ENCODE measurements at regions not wholly inside any gene's neighbourhood (a gene's known extent, or its start where the extent isn't known, plus 50 kb on each side); places are given as distances from the start of the nearest gene placed in this dataset.

- no peak for DNase-seq
These were observed 74.6 kb downstream of the FOXD1 start for GRCh38 chr5:73373814-73374510.

DNA sequence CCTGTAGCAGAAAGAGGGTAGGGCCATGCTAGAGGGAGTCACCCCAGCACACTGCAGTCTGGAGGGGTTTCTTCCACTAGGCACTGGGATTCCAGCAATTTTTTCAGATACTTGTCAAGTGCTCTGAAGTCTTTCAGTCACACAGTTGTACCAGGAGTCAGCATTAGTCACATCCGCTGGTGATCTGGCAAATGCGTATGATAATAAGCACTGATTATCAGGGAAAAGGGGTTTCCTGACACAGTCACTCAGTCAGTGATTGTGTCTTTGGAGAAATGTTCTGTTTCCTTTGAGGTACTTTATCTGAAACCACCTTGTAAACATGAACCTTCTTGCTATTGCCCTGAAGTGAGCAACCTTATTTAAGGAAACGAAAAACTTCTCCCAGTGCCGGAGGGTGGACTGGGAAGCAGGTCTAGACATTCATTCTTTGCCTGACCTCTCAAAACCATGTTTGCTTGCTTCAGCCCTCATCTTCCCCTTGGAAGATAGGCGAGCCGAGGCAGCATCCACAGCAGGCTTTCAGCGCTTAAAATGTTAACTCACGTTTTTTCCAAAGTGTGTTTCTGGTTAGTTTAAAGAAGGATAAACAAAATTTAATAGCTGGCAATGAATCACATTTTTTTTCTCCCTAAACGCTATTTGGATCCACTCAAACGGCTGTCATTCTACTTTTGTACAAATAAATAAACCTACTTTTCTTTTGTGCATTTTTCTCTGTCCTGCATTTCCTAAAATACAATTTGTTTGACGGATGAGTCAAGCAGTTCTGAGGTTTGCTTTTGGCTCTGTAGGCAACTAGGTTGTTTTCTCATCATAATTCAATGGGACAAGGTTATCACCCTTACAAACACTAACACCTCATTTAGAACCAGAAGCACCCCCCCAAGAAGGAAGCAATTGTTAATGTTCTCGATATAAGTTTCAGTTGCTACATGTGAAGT is 77.7 kb downstream of the FOXD1 start:
- no peak for DNase-seq

DNA sequence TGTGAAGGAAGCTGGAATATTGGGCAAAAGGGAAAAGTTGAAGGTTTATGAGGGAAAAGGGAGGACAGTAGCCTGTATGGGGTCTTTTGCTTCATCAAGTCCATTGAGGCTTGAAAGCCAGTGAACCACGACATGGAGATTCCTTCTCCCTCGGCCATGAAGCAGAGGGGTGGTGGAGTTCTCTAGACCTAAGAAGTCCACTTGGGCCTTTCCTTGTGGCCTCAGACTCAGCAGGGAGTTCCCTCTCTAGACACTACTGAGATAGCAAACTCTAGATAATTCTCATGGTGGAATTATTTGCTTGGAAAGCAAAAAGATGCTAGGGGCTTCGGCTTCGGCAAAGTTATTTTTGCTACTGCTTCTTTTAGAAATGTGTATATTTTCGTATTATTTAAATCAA is 78.5 kb downstream of the FOXD1 start:
- DNase-seq: no peak

DNA sequence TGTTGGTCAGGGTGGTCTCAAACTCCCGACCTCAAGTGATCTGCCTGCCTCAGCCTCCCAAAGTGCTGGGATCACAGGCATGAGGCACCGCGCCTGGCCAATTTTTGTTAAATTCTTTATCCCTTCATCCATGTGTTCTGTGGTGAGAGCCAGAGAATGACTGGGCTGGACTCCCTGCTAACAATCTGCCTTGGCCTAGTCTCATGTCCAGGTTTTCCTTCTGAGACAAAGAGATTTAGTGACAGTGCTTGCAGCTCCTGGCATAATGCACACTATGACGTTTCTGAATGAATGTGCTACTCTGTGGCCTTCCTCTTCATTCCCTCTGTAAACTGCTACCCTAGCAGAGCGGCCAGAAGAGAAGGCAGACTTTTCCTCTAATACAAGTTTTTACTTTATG is 79.3 kb downstream of the FOXD1 start:
- DNase-seq: no peak

- no peak for DNase-seq
These were observed 80.9 kb downstream of the FOXD1 start for GRCh38 chr5:73367650-73368049.

DNA sequence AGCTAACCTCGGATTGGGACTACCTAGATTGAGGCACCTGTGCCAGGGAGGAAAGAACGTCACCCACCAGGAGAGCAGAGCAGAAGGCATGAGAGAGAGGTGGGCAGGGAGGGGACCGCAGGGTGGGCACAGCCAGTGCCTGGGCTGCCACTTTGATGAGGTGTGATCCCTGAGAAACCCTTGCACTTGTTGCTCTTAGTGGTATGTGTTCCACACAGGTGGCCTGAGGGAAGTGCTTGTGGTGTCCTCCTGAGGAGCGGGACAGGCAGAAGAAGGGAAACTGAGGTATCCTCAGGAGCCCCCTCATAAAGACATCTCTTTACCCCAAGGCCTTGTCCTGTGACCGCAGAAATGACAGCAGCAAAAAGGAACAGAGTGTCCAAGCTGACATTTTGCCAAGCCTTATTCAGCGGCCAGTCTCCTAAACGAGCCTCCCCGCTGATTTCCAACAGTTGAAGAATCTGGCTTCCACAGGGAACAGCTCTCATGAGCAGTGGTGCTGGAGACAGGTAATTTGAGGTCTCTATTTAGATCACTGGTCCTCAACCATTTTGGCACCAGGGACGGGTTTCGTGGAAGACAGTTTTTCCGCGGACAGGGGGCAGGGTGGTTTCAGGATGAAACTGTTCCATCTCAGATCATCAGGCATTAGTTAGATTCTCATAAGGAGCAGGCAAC is 82.4 kb downstream of the FOXD1 start:
- no peak for DNase-seq

DNA sequence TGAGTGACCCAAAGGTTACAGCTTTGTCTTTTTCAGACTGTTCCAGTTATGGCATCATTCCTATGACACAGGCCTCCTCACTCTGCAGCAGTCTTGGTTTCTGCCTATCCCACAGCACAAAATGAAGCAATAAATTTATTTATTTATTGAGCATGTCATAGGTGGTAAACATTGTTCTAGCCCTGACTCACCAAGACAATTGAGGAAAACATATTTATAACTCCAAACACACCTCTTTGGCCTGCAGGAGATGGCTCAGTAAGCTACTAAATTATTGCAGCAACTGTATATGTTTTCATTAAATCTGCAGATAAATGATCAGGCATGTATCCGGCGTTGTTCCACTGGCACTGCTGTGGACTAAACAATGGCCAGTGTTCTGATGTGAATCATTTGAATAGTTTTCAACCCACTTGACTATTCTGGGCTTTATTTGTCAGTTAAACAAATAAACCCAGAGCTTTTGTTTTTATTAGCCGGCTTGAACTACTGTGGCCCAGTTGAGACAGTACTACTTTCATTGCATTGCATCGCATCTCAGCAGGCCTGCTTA is 83.2 kb downstream of the FOXD1 start:
- DNase-seq: no peak

- no peak for DNase-seq
These were observed 84.5 kb downstream of the FOXD1 start for GRCh38 chr5:73363911-73364730.

- no peak for DNase-seq
These were observed 89.2 kb downstream of the FOXD1 start for GRCh38 chr5:73359395-73359794.

- DNase-seq: no peak
These were observed 90.2 kb downstream of the FOXD1 start for GRCh38 chr5:73358366-73358765.

DNA sequence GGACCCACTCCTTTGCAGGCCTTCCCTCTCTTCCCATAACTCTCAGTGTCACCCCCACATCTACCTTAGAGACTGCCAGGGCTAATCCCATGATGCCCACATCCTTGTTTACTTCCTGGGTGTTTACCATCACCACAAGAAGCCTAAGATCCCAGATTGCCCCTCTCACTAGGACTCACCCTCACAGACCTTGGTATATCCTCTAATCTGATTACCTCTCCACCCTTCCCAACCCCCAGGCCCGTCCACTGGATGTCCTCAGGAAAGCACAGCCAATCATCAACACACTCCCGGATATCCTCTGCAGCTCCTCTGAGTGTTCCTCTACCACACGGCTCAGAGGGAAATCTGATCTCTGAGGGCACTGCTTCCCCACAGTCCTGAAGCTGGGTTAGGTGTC is 91.0 kb downstream of the FOXD1 start:
- DNase-seq: no peak

DNA sequence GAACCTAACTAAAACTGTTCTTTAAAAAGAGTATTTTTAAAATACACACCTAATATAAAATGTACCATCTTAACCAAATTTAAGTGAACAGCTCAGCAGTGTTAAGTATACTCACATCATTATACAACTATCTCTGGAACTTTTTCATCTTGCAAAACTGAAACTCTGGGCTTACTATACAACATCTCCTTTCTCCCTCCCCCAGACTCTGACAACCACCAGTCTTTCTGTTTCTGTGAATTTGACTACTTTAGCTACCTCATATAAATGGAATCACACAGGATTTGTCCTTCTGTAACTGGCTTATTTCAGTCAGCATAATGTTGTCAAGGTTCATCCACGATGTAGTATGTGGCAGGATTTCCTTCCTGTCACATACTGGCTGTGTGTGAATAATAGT is 93.5 kb downstream of the FOXD1 start:
- no peak for DNase-seq

DNA sequence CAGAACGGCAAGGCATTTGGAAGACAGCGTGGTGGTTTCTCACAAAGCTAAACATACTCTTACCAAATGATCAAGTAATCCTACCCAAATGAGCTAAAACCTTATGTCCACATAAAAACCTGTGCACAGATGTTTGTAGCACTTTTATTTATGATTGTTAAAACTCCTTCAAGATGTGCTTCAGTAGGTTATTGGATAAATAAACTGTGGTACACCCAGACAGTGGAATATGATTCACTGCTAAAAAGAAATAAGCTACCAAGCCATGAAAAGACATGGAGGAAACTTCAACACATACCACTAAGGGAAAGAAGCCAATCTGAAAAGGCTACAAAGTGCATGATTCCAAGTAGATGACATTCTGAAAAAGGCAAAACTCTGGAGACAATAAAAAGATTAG is 94.2 kb downstream of the FOXD1 start:
- DNase-seq: no peak

GRCh38 chr5:73352649-73353230 is 95.8 kb downstream of the FOXD1 start:
- DNase-seq: no peak

GRCh38 chr5:73352243-73352642 is 96.3 kb downstream of the FOXD1 start:
- no peak for DNase-seq

- DNase-seq: no peak
These were observed 97.0 kb downstream of the FOXD1 start for GRCh38 chr5:73351593-73351992.

DNA sequence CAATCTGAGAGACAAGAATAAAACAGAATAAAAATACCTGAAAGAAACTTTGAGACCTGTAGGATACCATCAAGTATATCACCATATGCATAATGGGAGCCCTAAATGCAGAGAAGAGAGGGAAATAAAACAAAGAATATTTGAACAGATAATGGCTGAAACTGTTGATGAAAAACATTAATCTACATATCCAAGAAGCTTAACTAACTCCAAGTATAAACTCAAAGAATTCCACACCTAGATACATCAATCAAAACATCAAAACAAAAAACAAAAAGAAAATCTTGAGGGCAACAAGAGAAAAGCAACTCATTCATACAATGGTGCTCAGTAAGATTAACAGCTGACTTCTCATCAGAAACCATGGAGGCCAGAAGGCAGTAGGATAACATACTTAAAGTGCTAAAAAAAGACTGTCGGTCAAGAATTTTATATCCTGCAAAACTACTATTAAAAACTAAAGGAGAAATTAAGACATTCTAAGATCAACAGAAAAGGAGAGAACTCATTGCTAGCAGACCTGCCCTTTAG is 101.6 kb downstream of the FOXD1 start:
- no peak for DNase-seq

DNA sequence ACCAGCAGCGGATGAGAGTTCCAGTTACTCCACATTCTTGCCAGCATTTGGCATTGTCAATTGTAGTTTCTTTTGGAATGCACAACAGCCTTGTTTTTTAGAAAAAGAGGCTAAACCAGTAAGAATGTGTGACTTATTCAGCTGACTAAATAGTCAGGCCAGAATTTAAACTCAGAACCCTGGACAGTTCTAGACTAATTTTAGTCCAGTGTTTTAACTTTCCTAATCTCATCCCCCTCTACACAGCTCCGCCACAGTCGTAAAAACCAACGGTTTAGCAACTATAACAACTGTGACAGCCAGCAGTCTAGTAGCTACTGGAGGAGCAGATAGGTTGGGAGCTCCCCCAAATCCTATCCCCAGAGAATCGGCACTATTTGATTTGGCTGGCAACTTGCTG is 103.7 kb downstream of the FOXD1 start:
- DNase-seq: no peak

DNA sequence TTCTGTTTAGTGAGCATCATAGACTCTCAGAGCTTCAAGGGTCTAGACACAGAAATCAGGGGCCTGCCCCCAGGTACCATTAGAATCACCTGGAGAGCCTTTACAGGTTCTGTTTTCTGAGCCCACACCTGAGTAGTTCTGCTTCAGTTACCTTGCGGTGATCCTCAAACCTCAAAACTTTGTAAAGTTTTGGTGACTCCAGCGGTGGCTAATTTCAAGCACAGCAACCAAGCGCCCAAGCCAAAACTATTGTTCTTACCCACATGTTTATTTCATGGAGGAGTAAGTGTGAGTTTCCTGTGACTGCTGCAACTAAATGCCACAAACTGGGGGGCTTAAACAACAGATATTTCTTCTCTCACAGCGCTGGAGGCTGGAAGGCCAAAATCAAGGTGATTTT is 108.9 kb downstream of the FOXD1 start:
- no peak for DNase-seq

- DNase-seq: no peak
These were observed 109.5 kb downstream of the FOXD1 start for GRCh38 chr5:73339051-73339575.

- no peak for DNase-seq
These were observed 110.1 kb downstream of the FOXD1 start for GRCh38 chr5:73338256-73339050.

All from CD4-positive, alpha-beta T cell treated with Interleukin-17A for 4 hours (primary cell).